HEK293T (cell line): ENCODE measurements at regions not wholly inside any gene's neighbourhood (a gene's known extent, or its start where the extent isn't known, plus 50 kb on each side); places are given as distances from the start of the nearest gene placed in this dataset.

Experiments
- CTBP1 ChIP-seq: fragments of 450-650 bp; IDR thresholded peaks from 2 replicates; pipeline ENCODE4 v1.6.1; 2016; ENCODE audit warnings: borderline replicate concordance
- FOXA1 ChIP-seq: fragments of 450-650 bp; IDR thresholded peaks from 2 replicates; pipeline ENCODE4 v1.6.1; 2016; ENCODE audit warnings: mild to moderate bottlenecking
- PKNOX1 ChIP-seq: fragments of 450-650 bp; IDR thresholded peaks from 2 replicates; pipeline ENCODE4 v1.6.1; 2016
- SP1 ChIP-seq: fragments of 450-650 bp; IDR thresholded peaks from 2 replicates; pipeline ENCODE4 v1.6.1; 2017
- ZNF384 ChIP-seq: fragments of 450-650 bp; IDR thresholded peaks from 2 replicates; pipeline ENCODE4 v1.6.1; 2016

DNA sequence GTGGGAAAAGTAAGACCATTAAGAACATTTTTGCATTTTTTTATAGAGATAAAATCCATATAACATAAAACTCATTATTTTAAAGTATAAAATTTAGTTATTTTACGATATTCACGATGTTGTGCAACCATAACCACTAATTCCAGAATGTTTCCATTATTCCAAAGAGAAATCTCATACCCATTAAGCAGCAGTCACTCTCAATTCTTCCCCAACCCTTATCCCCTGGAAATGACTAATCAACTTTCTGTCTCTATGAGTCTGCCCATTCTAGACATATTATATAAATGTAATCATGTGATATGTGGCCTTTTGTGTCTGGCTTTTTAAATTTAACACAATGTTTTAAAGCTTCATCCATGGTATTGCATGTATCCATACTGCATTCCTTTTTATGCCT lies 115.6 kb upstream of the ADAMTSL1 start:
- TF ChIP-seq PKNOX1 (no peak), CTBP1 (no peak), FOXA1 (no peak), ZNF384 (no peak), SP1 (no peak)
